ENCODE measurements at regions not wholly inside any gene's neighbourhood (a gene's known extent, or its start where the extent isn't known, plus 50 kb on each side); places are given as distances from the start of the nearest gene placed in this dataset.

GRCh38 chr5:56648460-56649034, 166.8 kb upstream of the MAP3K1 start:
- Histone ChIP-seq H3K4me3 (replicated peaks; ENCODE audit: insufficient read depth, low read length) (no peak overlapping the region), H3K27ac (replicated peaks) (no peak overlapping the region), H3K27me3 (ENCODE audit: insufficient read depth, poor library complexity, severe bottlenecking) (no peaks in the 10 kb centered on the region)
- no peak for TF ChIP-seq POLR2AphosphoS5 (IDR thresholded peaks at IDR 0.05; ENCODE audit: low read depth)
- no peak for TF ChIP-seq CTCF (IDR thresholded peaks at IDR 0.05; ENCODE audit: insufficient read depth, low read length)
- TF ChIP-seq GABPA (IDR thresholded peaks at IDR 0.05; ENCODE audit: low read depth), result no peak
- no peak for TF ChIP-seq SPI1 (IDR thresholded peaks at IDR 0.05; ENCODE audit: borderline replicate concordance, low read depth)
- no peak for DNase-seq (ENCODE audit: low read depth in 1 of 2, low spot score in 1 of 2)

- H3K27me3 ChIP-seq (ENCODE audit: insufficient read depth, poor library complexity, severe bottlenecking), result no peaks in the 10 kb centered on the region
- no peak for DNase-seq (ENCODE audit: low read depth in 1 of 2, low spot score in 1 of 2)
- no peak overlapping the region for H3K27ac ChIP-seq (replicated peaks)
- no peak for TF ChIP-seq GABPA (IDR thresholded peaks at IDR 0.05; ENCODE audit: low read depth)
- no peak overlapping the region for H3K4me3 ChIP-seq (replicated peaks; ENCODE audit: insufficient read depth, low read length)
These were observed 168.1 kb upstream of the MAP3K1 start for GRCh38 chr5:56647099-56647850.

GRCh38 chr5:56641635-56642260, 173.6 kb upstream of the MAP3K1 start:
- DNase-seq (ENCODE audit: low read depth in 1 of 2, low spot score in 1 of 2), result no peak
- TF ChIP-seq CTCF (IDR thresholded peaks at IDR 0.05; ENCODE audit: insufficient read depth, low read length), result no peak
- TF ChIP-seq REST (IDR thresholded peaks at IDR 0.05; ENCODE audit: insufficient replicate concordance, low read depth), result no peak
- TF ChIP-seq GABPA (IDR thresholded peaks at IDR 0.05; ENCODE audit: low read depth), result no peak
- no peak for TF ChIP-seq SPI1 (IDR thresholded peaks at IDR 0.05; ENCODE audit: borderline replicate concordance, low read depth)
- no peak for TF ChIP-seq POLR2AphosphoS5 (IDR thresholded peaks at IDR 0.05; ENCODE audit: low read depth)
- no peak overlapping the region for H3K27ac ChIP-seq (replicated peaks)
- no peaks in the 10 kb centered on the region for H3K27me3 ChIP-seq (ENCODE audit: insufficient read depth, poor library complexity, severe bottlenecking)
- H3K4me3 ChIP-seq (replicated peaks; ENCODE audit: insufficient read depth, low read length), result no peak overlapping the region

GRCh38 chr5:56640763-56641406, 174.5 kb upstream of the MAP3K1 start:
- Histone ChIP-seq H3K27me3 (ENCODE audit: insufficient read depth, poor library complexity, severe bottlenecking) (no peaks in the 10 kb centered on the region), H3K4me3 (replicated peaks; ENCODE audit: insufficient read depth, low read length) (no peak overlapping the region), H3K27ac (replicated peaks) (no peak overlapping the region)
- DNase-seq (ENCODE audit: low read depth in 1 of 2, low spot score in 1 of 2), result peak in 1 of 2 experiments; percentile 45
- no peak for TF ChIP-seq REST (IDR thresholded peaks at IDR 0.05; ENCODE audit: insufficient replicate concordance, low read depth)
- TF ChIP-seq SPI1 (IDR thresholded peaks at IDR 0.05; ENCODE audit: borderline replicate concordance, low read depth), result peak; percentile 42; the same call in 1 of the 2 replicates
- TF ChIP-seq GABPA (IDR thresholded peaks at IDR 0.05; ENCODE audit: low read depth), result no peak
- no peak for TF ChIP-seq POLR2AphosphoS5 (IDR thresholded peaks at IDR 0.05; ENCODE audit: low read depth)
- TF ChIP-seq CTCF (IDR thresholded peaks at IDR 0.05; ENCODE audit: insufficient read depth, low read length), result no peak

Measured in HL-60 (cell line).